GM19438 (cell line): ENCODE measurements at regions not wholly inside any gene's neighbourhood (a gene's known extent, or its start where the extent isn't known, plus 50 kb on each side); places are given as distances from the start of the nearest gene placed in this dataset.

ENCODE experiments used
- ATAC-seq: cut with Tn5 transposase; IDR thresholded peaks from one replicate; pipeline ENCODE4 v1.9.1; 2021; ENCODE audit warnings: low read depth; ENCODE audit not compliant: unreplicated experiment

GRCh38 chr16:64659866-64660265 is 462.0 kb downstream of the CDH11 start:
- ATAC-seq, result no peak

GRCh38 chr16:64657316-64658011 is 464.4 kb downstream of the CDH11 start:
- ATAC-seq, result no peak

GRCh38 chr16:64656471-64656870 is 465.4 kb downstream of the CDH11 start:
- ATAC-seq, result no peak

GRCh38 chr16:64654178-64654577 is 467.7 kb downstream of the CDH11 start:
- no peak for ATAC-seq

DNA sequence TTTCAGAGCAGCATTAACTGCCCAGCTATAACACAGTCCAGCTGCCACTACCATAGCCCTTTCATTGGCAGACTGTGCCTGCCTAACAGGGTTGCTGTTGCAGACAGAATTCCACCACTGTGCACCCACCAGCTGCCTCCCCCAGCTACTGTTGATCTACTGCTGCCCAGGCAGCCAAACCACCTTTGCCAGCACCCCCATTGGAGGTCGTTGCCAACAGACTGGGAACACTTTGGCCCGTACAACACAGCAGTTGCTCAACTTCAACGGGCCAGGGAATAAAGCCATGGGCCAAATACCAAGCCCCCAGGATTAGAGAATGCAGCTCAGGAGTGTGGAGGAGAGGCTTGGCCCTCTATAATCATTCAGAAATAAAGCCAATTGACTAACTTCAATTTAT is 473.6 kb downstream of the CDH11 start:
- no peak for ATAC-seq

GRCh38 chr16:64641343-64641742 is 480.5 kb downstream of the CDH11 start:
- no peak for ATAC-seq

- ATAC-seq, result no peak
Observed at GRCh38 chr16:64638766-64639165, 483.1 kb downstream of the CDH11 start.

- no peak for ATAC-seq
Observed at GRCh38 chr16:64629622-64630021, 492.2 kb downstream of the CDH11 start.

DNA sequence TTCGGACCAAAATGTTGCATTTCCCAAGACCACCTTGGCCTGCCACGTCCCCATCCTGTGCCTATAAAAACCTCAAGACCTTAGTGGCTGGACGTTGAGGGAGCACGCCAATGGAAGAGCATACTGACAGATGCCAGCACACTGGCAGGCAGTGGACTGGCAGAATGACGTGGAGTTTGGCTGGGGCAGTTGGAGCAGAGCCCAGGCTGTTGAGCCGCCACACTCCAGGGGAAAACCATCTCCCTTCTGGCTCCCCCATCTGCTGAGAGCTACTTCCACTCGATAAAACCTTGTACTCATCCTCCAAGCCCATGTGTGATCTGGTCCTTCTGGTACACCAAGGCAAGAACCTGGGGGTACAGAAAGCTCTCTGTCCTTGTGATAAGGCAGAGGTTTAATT is 494.1 kb downstream of the CDH11 start:
- ATAC-seq, result no peak

GRCh38 chr16:64627288-64627687 is 494.6 kb downstream of the CDH11 start:
- no peak for ATAC-seq

DNA sequence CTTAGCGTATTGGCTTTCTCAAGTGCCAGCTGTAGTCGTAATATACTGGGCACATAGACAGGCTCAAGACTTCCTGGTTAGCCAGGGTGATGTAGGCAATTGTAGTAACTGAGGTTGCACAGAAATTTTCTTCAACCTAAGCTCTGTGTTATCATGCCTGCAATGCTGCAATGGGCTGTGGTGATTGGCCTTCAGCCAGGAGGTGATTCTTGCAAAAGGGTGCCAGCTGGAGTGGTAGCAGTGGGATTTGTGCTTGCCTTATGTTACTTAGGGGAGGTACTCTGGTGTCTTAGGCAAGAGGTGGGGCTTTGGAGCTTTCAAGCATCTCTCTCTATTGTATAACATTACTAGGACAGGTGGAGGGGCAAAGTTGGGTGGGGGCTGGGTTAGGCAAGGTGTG is 495.1 kb downstream of the CDH11 start:
- ATAC-seq, result no peak

- ATAC-seq, result no peak
Observed at GRCh38 chr16:64621616-64622015, 500.2 kb downstream of the CDH11 start.

- ATAC-seq, result no peak
Observed at GRCh38 chr16:64617836-64618476, 503.9 kb downstream of the CDH11 start.

DNA sequence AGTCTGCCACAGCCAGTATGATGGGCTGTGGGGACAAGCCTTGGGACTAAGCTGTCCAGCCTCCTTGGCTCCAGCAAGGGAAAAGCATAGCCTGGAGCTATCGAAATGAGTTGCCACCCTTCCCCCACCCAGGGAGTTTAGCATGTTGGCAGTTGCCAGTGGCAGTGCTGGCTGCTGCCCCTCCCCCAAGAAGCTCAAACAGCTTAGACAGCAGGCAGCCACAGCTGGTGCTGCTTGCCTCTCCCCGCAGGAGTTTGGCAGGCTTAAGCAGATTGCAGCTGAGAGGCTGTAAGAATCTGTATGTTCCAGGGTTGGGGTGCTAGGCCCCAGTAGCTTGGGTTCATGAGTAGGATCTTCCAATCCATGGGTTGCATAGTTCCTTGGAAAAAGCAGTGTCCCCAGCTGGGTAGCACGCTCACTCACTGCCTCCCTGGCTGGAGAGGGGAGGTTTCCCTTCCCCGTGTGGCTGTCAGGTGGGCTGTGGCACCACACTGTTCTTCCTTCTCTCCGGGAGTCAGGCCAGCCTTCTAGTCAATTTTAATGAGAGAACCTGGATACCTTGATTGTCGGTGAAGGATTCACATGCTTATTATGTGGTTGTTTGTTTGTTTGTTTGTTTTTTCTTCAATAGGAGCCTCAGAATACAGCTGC is 506.1 kb downstream of the CDH11 start:
- ATAC-seq, result no peak

- no peak for ATAC-seq
Observed at GRCh38 chr16:64596196-64596595, 525.7 kb downstream of the CDH11 start.

GRCh38 chr16:64590513-64590912 is 531.4 kb downstream of the CDH11 start:
- ATAC-seq, result no peak

DNA sequence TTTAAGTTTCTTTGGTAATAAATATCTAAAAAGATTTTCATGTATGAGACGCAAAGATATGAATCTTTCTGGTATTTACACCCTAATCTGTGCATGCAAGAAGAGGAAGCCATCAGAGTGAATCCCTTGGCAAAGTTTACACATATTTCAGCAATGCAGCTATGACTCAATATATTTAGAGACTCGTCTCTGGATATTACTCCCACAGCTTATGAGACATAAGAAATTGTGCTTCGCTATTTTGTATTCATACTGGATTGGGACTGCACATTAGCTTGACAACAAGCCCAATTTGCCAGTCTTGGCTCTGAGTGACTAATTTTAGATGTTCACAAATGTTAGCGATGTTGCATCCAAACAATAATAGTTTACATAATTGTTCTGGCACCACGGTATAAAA is 532.0 kb downstream of the CDH11 start:
- no peak for ATAC-seq

DNA sequence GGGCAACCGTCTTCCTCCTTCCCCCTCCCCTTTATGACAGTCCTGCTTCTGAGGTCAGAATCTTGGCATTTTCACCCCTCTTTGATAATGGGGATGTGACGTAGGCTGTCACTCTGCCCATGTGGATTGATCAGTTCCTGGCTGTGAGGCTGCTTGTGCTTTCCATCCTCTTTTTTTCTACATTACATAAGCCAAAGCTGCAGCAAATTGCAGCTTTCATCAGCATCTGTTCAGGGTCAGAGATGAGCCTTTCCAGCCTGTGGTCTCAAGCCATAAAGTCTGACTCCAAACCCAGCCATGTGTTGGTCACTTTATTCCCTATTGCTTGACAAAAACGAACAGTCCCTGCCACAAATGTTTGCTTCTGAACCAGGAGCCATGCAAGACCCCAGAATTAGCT is 535.1 kb downstream of the CDH11 start:
- no peak for ATAC-seq

DNA sequence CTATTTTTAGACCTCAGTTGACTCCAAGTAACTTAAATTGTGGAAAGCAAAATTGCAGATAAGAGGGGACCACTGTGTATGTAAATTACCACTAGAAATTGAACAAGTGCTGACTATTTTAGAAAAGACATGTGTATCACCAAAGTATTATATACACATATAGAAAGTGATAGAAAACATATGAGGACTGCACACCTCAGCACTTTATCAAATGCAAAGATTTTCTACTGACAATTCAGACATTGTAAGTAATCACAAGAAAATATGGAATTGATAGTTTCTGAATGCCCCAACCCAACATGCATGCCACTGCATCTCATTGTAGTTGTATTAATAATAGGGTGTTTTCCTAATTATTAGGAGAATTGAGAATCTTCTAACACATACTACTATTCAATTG is 536.5 kb downstream of the CDH11 start:
- ATAC-seq, result no peak

- ATAC-seq, result no peak
Observed at GRCh38 chr16:64580558-64580957, 541.3 kb downstream of the CDH11 start.

DNA sequence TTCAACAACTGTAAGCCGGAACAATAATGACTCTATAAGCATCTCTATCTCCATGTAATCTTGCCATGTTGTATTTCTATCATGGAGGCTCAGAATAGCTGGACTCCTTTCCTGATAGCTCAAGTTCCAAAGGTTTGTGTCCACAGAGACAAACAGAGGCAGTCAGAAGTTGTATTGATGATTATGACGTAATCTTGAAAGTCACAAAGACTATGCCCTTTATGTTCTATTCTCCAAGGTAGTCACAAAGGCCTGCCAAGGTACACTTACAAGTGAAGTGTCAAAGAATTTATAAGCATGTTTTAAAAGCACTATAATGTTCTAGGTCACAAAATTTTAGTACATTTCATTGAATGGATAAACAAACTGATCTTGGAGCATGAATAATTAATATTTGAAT is 542.2 kb downstream of the CDH11 start:
- ATAC-seq, result no peak

GRCh38 chr16:64545768-64546167 is 576.1 kb downstream of the CDH11 start:
- ATAC-seq, result no peak
